ENCODE measurements at regions not wholly inside any gene's neighbourhood (a gene's known extent, or its start where the extent isn't known, plus 50 kb on each side); places are given as distances from the start of the nearest gene placed in this dataset.
"Not testable (repeated sequence)": the region's sequence is repeated elsewhere in the genome, so short reads cannot be mapped to it uniquely, and the experiment has no call there.

- no peak for DNase-seq
Observed at GRCh38 chr20:2203436-2203835, 92.4 kb upstream of the TGM3 start.

- no peak for DNase-seq
Observed at GRCh38 chr20:2204021-2204420, 91.8 kb upstream of the TGM3 start.

GRCh38 chr20:2206957-2207769, 88.6 kb upstream of the TGM3 start:
- DNase-seq: peak; percentile 80

GRCh38 chr20:2207770-2208097, 88.1 kb upstream of the TGM3 start:
- DNase-seq: no peak

GRCh38 chr20:2208897-2209296, 86.9 kb upstream of the TGM3 start:
- no peak for DNase-seq

- no peak for DNase-seq
Observed at GRCh38 chr20:2210646-2211552, 84.9 kb upstream of the TGM3 start.

- DNase-seq: no peak
Observed at GRCh38 chr20:2212456-2213015, 83.3 kb upstream of the TGM3 start.

- DNase-seq: no peak
Observed at GRCh38 chr20:2213401-2213800, 82.4 kb upstream of the TGM3 start.

- DNase-seq: no peak
Observed at GRCh38 chr20:2217857-2218539, 77.8 kb upstream of the TGM3 start.

- DNase-seq: no peak
Observed at GRCh38 chr20:2219481-2220006, 76.3 kb upstream of the TGM3 start.

- no peak for DNase-seq
Observed at GRCh38 chr20:2220298-2220697, 75.5 kb upstream of the TGM3 start.

GRCh38 chr20:2221921-2222320, 73.9 kb upstream of the TGM3 start:
- DNase-seq: no peak

GRCh38 chr20:2223558-2224367, 72.0 kb upstream of the TGM3 start:
- no peak for DNase-seq

GRCh38 chr20:2224368-2224639, 71.5 kb upstream of the TGM3 start:
- no peak for DNase-seq

GRCh38 chr20:2227285-2227684, 68.5 kb upstream of the TGM3 start:
- DNase-seq: not testable (repeated sequence)

GRCh38 chr20:2227861-2228260, 67.9 kb upstream of the TGM3 start:
- DNase-seq: no peak

- no peak for DNase-seq
Observed at GRCh38 chr20:2228926-2229325, 66.9 kb upstream of the TGM3 start.

GRCh38 chr20:2230726-2231488, 64.9 kb upstream of the TGM3 start:
- DNase-seq: no peak

- DNase-seq: no peak
Observed at GRCh38 chr20:2231701-2232100, 64.1 kb upstream of the TGM3 start.

- no peak for DNase-seq
Observed at GRCh38 chr20:2234598-2235191, 61.1 kb upstream of the TGM3 start.

GRCh38 chr20:2236256-2236655, 59.5 kb upstream of the TGM3 start:
- no peak for DNase-seq
